Ovary (tissue), 3 donors: ENCODE measurements at regions not wholly inside any gene's neighbourhood (a gene's known extent, or its start where the extent isn't known, plus 50 kb on each side); places are given as distances from the start of the nearest gene placed in this dataset.

Source experiments
- EP300 ChIP-seq: sonication (generic); formaldehyde crosslinking; IDR thresholded peaks from one replicate; pipeline ENCODE4 v1.6.1; 2017; ENCODE audit warnings: antibody characterized with exemption
- POLR2A ChIP-seq: fragments of 450-650 bp; IDR thresholded peaks from one replicate; pipeline ENCODE4 v1.6.1; 2017; ENCODE audit warnings: antibody characterized with exemption, mild to moderate bottlenecking, moderate library complexity
- TF ChIP-seq, protein P1 (sequence below), 3 donors: fragments of 450-650 bp in 2 of 3; fragments of 200-600 bp in 1 of 3; IDR thresholded peaks; one replicate each; pipeline versions ENCODE4 v1.5.1 to v1.8.0; 2016 to 2022; ENCODE audit warnings: antibody characterized with exemption in 3 of 3, mild to moderate bottlenecking in 1 of 3
- donor health status: DM: no; HTN: no; CAD: no.

GRCh38 chr1:65054481-65054880 lies 88.1 kb upstream of the JAK1 start:
- TF ChIP-seq, protein P1, sequence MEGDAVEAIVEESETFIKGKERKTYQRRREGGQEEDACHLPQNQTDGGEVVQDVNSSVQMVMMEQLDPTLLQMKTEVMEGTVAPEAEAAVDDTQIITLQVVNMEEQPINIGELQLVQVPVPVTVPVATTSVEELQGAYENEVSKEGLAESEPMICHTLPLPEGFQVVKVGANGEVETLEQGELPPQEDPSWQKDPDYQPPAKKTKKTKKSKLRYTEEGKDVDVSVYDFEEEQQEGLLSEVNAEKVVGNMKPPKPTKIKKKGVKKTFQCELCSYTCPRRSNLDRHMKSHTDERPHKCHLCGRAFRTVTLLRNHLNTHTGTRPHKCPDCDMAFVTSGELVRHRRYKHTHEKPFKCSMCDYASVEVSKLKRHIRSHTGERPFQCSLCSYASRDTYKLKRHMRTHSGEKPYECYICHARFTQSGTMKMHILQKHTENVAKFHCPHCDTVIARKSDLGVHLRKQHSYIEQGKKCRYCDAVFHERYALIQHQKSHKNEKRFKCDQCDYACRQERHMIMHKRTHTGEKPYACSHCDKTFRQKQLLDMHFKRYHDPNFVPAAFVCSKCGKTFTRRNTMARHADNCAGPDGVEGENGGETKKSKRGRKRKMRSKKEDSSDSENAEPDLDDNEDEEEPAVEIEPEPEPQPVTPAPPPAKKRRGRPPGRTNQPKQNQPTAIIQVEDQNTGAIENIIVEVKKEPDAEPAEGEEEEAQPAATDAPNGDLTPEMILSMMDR (IDR thresholded peaks at IDR 0.05) = no peak
- TF ChIP-seq EP300 = no peak
- TF ChIP-seq POLR2A = no peak
